ENCODE measurements at regions not wholly inside any gene's neighbourhood (a gene's known extent, or its start where the extent isn't known, plus 50 kb on each side); places are given as distances from the start of the nearest gene placed in this dataset.

- H2AK5ac ChIP-seq (ENCODE audit: low read depth, low read length) = no peak overlapping the region
- DNase-seq (ENCODE audit: low read depth in 1 of 2, low spot score in 2 of 2) (no peak), FAIRE-seq (no peak)
- no peak overlapping the region for H2BK12ac ChIP-seq (ENCODE audit: low read depth, low read length)
- ChIA-PET CTCF (ENCODE audit: partially characterized antibody) (interaction anchor here (0.9 kb wide), 1 partner anchor 8 kb away, joined by 3 read pairs; no protein-coding TSS in a partner anchor), POLR2A (ENCODE audit: partially characterized antibody) (no interaction called here)
- H3K56ac ChIP-seq (replicated peaks; ENCODE audit: insufficient read length, low read depth, low read length) = no peak overlapping the region
- H3K18ac ChIP-seq (ENCODE audit: extremely low read depth, low read length) = no peak overlapping the region
- H4K8ac ChIP-seq (ENCODE audit: extremely low read depth, insufficient read depth, low read length) = no peak overlapping the region
- no peaks in the 10 kb centered on the region for H3K79me2 ChIP-seq (ENCODE audit: control insufficient read depth in 1 of 2, insufficient read depth in 2 of 2, low read length in 2 of 2)
- peaks cover 0 to 3% of the 10 kb centered on the region in 2 experiments; a peak in 1 of 4 replicates for H3K9me3 ChIP-seq (ENCODE audit: insufficient read depth in 2 of 2, low read depth in 1 of 2, low read length in 1 of 2)
- H2BK120ac ChIP-seq (replicated peaks; ENCODE audit: low read depth, low read length) = no peak overlapping the region
- H4K5ac ChIP-seq (ENCODE audit: insufficient read length, low read depth, low read length) = no peak overlapping the region
- no peak overlapping the region for H2BK20ac ChIP-seq (ENCODE audit: low read length)
- H3K27ac ChIP-seq (ENCODE audit: low read depth, low read length) = no peak overlapping the region
- H3K79me1 ChIP-seq (ENCODE audit: low read depth, low read length) = no peaks in the 10 kb centered on the region
- H3K4me3 ChIP-seq (ENCODE audit: extremely low read depth in 1 of 4, insufficient read depth in 2 of 4, low read depth in 3 of 4, low read length in 4 of 4) = no peak overlapping the region
- H3K23ac ChIP-seq (ENCODE audit: insufficient read length) = no peak overlapping the region
- no peak overlapping the region for H2BK5ac ChIP-seq (ENCODE audit: low read depth, low read length)
- H3K27me3 ChIP-seq (replicated peaks in 1 of 4; ENCODE audit: control insufficient read depth in 3 of 4, extremely low read depth in 1 of 4, insufficient read depth in 3 of 4, low read length in 3 of 4) = no peaks in the 10 kb centered on the region
- H3K4me2 ChIP-seq (ENCODE audit: insufficient read depth in 1 of 2, low read depth in 2 of 2, low read length in 2 of 2) = no peak overlapping the region
- no peak overlapping the region for H4K91ac ChIP-seq (replicated peaks; ENCODE audit: insufficient read length, low read length)
- H3K36me3 ChIP-seq (ENCODE audit: control insufficient read depth in 2 of 4, insufficient read depth in 4 of 4, low read length in 3 of 4) = no peaks in the 10 kb centered on the region
- no peak overlapping the region for H2BK15ac ChIP-seq (ENCODE audit: low read length)
- H4K20me1 ChIP-seq (replicated peaks in 1 of 2; ENCODE audit: control insufficient read depth in 1 of 2, insufficient read depth in 2 of 2, low read length in 2 of 2) = no peaks in the 10 kb centered on the region
- H3K14ac ChIP-seq (ENCODE audit: insufficient read length) = no peak overlapping the region
- H3K4ac ChIP-seq (replicated peaks; ENCODE audit: insufficient read length, low read depth, low read length) = no peak overlapping the region
- TF ChIP-seq POLR2A (IDR thresholded peaks at IDR 0.05; ENCODE audit: control extremely low read depth in 1 of 2, low read depth in 2 of 2, low read length in 2 of 2) = no peak
- no peaks in the 10 kb centered on the region for H3K23me2 ChIP-seq (ENCODE audit: low read depth, low read length)
- no peak overlapping the region for H2AFZ ChIP-seq (ENCODE audit: low read length)
- H3K9ac ChIP-seq (replicated peaks in 1 of 4; ENCODE audit: extremely low read depth in 1 of 4, low read depth in 3 of 4, low read length in 3 of 4) = no peak overlapping the region
- H3K4me1 ChIP-seq (replicated peaks in 1 of 4; ENCODE audit: control insufficient read depth in 3 of 4, insufficient read depth in 4 of 4, low read length in 3 of 4) = no peaks in the 10 kb centered on the region
Observed at GRCh38 chr21:23099185-23099584, 2101.0 kb downstream of the NCAM2 start.

Data from H1 (cell line).